PFSK-1 (cell line): ENCODE measurements at regions not wholly inside any gene's neighbourhood (a gene's known extent, or its start where the extent isn't known, plus 50 kb on each side); places are given as distances from the start of the nearest gene placed in this dataset.

Source experiments
- FOXP2 ChIP-seq: optimal IDR thresholded peaks from 2 replicates; pipeline ENCODE3; 2011; ENCODE audit warnings: borderline replicate concordance, control low read depth, inconsistent platforms; ENCODE audit not compliant: insufficient read depth; ENCODE audit errors: extremely low read length, extremely low read depth
- POLR2AphosphoS5 ChIP-seq: IDR thresholded peaks from 2 replicates; pipeline ENCODE4 v1.6.1; 2012; ENCODE audit warnings: low read depth, mild to moderate bottlenecking, control low read depth, low read length, moderate library complexity
- SIN3A ChIP-seq: IDR thresholded peaks from 2 replicates; pipeline ENCODE4 v1.6.1; 2012; ENCODE audit warnings: mild to moderate bottlenecking, low read length, moderate library complexity, borderline replicate concordance; ENCODE audit not compliant: insufficient read depth
- TAF1 ChIP-seq: IDR thresholded peaks from 2 replicates; pipeline ENCODE4 v1.6.1; 2012; ENCODE audit warnings: low read length, control low read depth, borderline replicate concordance; ENCODE audit not compliant: insufficient read depth
- TF ChIP-seq, protein P1 (sequence below), 2 experiments: IDR thresholded peaks; 2 replicates each; pipeline versions ENCODE4 v1.6.1 to v1.8.0; 2011 to 2012; ENCODE audit warnings: low read depth in 2 of 2, low read length in 2 of 2, control low read depth in 1 of 2, inconsistent platforms in 1 of 2, mild to moderate bottlenecking in 1 of 2, moderate library complexity in 1 of 2; ENCODE audit not compliant: insufficient read depth in 1 of 2

DNA sequence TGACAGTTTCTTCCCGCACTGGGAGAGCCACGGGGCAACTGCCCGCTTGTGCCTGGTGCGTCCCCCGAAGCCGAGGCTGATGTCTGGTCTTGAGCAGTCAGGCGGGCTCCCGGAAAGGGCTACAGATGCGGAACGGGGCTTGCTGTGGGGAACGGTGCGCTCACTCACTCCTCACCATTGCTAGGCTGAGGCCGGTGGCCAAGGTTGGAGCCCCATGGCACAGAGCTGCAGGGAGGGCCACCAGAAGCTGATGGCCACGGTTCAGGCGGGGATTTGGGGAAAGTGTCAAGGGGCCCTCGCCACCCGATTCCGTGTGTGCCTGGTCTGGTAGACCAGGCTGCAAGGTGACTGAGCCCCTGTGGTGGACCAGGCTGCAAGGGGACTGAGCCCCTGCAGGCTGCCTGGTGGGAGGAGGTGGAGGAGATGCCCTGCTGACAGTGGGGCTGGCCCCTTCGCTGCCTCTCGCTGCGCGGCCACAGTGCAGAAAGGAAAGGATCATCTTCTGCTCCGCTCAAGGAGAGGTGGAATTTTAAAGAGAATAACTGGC, 1315.8 kb downstream of the BRD1 start:
- no peak for TF ChIP-seq TAF1
- TF ChIP-seq, protein P1, sequence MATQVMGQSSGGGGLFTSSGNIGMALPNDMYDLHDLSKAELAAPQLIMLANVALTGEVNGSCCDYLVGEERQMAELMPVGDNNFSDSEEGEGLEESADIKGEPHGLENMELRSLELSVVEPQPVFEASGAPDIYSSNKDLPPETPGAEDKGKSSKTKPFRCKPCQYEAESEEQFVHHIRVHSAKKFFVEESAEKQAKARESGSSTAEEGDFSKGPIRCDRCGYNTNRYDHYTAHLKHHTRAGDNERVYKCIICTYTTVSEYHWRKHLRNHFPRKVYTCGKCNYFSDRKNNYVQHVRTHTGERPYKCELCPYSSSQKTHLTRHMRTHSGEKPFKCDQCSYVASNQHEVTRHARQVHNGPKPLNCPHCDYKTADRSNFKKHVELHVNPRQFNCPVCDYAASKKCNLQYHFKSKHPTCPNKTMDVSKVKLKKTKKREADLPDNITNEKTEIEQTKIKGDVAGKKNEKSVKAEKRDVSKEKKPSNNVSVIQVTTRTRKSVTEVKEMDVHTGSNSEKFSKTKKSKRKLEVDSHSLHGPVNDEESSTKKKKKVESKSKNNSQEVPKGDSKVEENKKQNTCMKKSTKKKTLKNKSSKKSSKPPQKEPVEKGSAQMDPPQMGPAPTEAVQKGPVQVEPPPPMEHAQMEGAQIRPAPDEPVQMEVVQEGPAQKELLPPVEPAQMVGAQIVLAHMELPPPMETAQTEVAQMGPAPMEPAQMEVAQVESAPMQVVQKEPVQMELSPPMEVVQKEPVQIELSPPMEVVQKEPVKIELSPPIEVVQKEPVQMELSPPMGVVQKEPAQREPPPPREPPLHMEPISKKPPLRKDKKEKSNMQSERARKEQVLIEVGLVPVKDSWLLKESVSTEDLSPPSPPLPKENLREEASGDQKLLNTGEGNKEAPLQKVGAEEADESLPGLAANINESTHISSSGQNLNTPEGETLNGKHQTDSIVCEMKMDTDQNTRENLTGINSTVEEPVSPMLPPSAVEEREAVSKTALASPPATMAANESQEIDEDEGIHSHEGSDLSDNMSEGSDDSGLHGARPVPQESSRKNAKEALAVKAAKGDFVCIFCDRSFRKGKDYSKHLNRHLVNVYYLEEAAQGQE (IDR thresholded peaks at IDR 0.05; ENCODE audit: insufficient read depth in 1 of 2, low read depth in 2 of 2, low read length in 2 of 2): no peak

DNA sequence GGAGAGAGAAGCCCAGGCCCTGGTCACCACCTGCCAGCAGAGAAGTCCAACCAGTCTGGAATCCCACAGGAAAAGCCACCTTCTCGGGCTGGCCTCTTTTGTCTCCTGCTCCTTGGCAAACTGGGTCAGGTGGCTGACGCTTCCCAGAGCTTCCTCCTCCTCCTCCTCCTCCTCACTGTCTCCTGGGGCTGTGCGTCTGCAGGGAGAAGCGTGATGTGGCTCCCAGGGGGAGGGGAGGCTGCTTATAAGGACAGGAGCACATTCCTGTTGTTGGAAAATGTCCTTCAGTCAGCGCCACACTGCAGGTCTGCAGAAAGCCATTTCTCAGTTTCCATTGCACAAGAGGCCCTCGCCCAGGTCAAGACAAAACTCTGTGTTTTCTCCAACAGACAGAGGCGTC, 1316.5 kb downstream of the BRD1 start:
- TF ChIP-seq SIN3A (no peak), FOXP2 (no peak), POLR2AphosphoS5 (no peak)

DNA sequence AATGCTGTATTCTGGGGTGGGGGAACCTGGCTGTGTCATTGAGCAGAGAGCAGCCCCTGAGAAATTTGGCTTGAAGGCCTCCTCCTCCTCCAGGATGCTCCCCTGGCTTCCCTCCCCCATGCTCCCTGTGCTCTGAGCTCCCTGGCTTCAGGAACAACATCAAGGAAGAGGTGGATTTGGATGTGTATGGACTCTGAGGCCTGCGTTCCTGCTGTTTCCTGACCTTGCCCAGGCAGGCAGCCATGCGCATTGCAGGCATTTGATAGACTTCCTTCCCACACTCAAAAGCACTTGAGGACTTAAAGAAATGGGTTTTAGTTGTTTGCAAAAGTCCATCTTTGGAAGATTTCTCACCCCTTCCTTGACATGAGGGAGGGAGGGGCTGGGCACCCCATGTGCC, 1317.1 kb downstream of the BRD1 start:
- TF ChIP-seq FOXP2 (no peak), SIN3A (no peak), POLR2AphosphoS5 (no peak), TAF1 (no peak)
- TF ChIP-seq, protein P1 (IDR thresholded peaks at IDR 0.05; ENCODE audit: insufficient read depth in 1 of 2, low read depth in 2 of 2, low read length in 2 of 2): no peak

DNA sequence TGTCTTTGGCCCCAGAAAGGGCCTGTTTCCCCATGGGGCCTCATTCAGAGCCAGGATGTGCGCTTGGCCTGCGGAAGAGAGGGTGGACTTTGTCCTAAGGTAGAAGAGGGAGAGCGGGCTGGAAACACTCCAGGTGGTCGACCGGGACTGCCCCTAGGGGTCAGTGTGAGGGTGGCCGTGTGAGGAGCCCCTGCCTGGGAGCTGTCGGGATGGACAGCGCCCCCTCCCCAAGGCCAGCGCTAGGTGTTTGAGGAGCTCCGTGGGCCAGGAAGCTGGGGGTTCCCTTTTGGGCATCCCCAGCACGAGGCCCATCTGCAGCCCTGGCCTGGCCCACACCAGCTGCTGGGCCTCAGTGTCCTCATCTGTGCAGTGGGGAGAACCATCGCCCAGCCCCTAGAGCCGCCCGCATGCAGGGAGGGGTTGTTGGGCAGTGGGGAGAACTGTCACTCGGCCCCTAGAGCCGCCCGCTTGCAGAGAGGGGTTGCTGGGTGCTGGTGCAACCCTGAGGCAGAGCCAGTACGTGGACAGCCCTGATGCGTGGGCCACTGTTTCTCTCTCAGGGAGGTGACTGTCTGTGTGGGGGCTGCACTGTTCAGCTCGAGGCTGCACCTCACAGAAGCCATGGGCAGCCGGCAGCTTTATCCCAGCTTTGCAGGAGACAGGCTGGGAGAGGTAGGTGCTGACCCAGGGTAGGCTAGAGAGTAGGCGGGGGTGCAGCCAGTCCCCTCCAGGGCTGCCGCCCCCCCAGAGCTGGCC, 1319.9 kb downstream of the BRD1 start:
- no peak for TF ChIP-seq SIN3A
- no peak for TF ChIP-seq TAF1
- TF ChIP-seq, protein P1 (IDR thresholded peaks at IDR 0.05; ENCODE audit: insufficient read depth in 1 of 2, low read depth in 2 of 2, low read length in 2 of 2): no peak

DNA sequence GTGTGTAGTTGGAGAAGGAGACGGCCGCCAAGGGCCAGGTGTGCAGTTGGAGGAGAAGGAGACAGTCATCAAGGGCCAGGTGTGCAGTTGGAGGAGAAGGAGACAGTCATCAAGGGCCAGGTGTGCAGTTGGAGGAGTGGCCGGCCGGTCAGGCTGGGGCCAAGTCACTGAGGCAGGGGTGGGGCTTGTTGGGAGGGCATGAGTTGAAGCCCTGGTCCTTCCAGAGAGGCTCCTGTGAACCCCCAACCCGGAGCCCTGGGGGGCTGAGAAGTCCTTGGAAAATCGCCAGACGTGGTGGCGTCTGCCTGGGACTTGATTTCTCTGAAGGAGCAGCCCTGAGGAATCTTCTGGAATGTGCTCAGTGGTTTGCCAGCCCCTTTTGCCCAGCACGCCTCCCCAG, 1320.5 kb downstream of the BRD1 start:
- TF ChIP-seq FOXP2 (no peak), SIN3A (no peak), POLR2AphosphoS5 (no peak), TAF1 (no peak)
- TF ChIP-seq, protein P1 (IDR thresholded peaks at IDR 0.05; ENCODE audit: insufficient read depth in 1 of 2, low read depth in 2 of 2, low read length in 2 of 2): no peak
